Activated T-cell treated with anti-CD3 and anti-CD28 coated beads for 24 hours (primary cell): ENCODE measurements at regions not wholly inside any gene's neighbourhood (a gene's known extent, or its start where the extent isn't known, plus 50 kb on each side); places are given as distances from the start of the nearest gene placed in this dataset.

Experiments
- DNase-seq: peaks from one replicate; pipeline ENCODE4 v3.0.0-alpha.2; 2020; ENCODE audit warnings: low read depth

GRCh38 chr16:47970291-47970931 is 185.4 kb downstream of the ABCC12 start:
- no peak for DNase-seq

- DNase-seq, result no peak
Observed at GRCh38 chr16:47967374-47967773, 188.4 kb downstream of the ABCC12 start.

- DNase-seq, result no peak
Observed at GRCh38 chr16:47966325-47966724, 189.5 kb downstream of the ABCC12 start.

- DNase-seq, result no peak
Observed at GRCh38 chr16:47965439-47965838, 190.4 kb downstream of the ABCC12 start.

- no peak for DNase-seq
Observed at GRCh38 chr16:47958726-47959125, 197.1 kb downstream of the ABCC12 start.

- DNase-seq, result no peak
Observed at GRCh38 chr16:47956916-47957315, 198.9 kb downstream of the ABCC12 start.

- no peak for DNase-seq
Observed at GRCh38 chr16:47949714-47950113, 206.1 kb downstream of the ABCC12 start.

- DNase-seq, result no peak
Observed at GRCh38 chr16:47949276-47949675, 206.5 kb downstream of the ABCC12 start.

- no peak for DNase-seq
Observed at GRCh38 chr16:47947723-47948122, 208.1 kb downstream of the ABCC12 start.

- no peak for DNase-seq
Observed at GRCh38 chr16:47946092-47946491, 209.7 kb downstream of the ABCC12 start.

- no peak for DNase-seq
Observed at GRCh38 chr16:47944589-47944988, 211.2 kb downstream of the ABCC12 start.

GRCh38 chr16:47943235-47943634 is 212.6 kb downstream of the ABCC12 start:
- DNase-seq, result no peak

GRCh38 chr16:47940466-47940865 is 215.3 kb downstream of the ABCC12 start:
- DNase-seq, result no peak

GRCh38 chr16:47939680-47940079 is 216.1 kb downstream of the ABCC12 start:
- no peak for DNase-seq

GRCh38 chr16:47938272-47938671 is 217.5 kb downstream of the ABCC12 start:
- no peak for DNase-seq

- no peak for DNase-seq
Observed at GRCh38 chr16:47928008-47928407, 227.8 kb downstream of the ABCC12 start.

- DNase-seq, result no peak
Observed at GRCh38 chr16:47927330-47927729, 228.5 kb downstream of the ABCC12 start.

- no peak for DNase-seq
Observed at GRCh38 chr16:47925811-47926460, 229.9 kb downstream of the ABCC12 start.

GRCh38 chr16:47924950-47925349 is 230.8 kb downstream of the ABCC12 start:
- no peak for DNase-seq

GRCh38 chr16:47921535-47921934 is 234.3 kb downstream of the ABCC12 start:
- DNase-seq, result no peak

- no peak for DNase-seq
Observed at GRCh38 chr16:47920709-47921108, 235.1 kb downstream of the ABCC12 start.

- DNase-seq, result no peak
Observed at GRCh38 chr16:47917118-47917517, 238.7 kb downstream of the ABCC12 start.

- no peak for DNase-seq
Observed at GRCh38 chr16:47916266-47916665, 239.5 kb downstream of the ABCC12 start.

- DNase-seq, result no peak
Observed at GRCh38 chr16:47907109-47907508, 248.7 kb downstream of the ABCC12 start.
